ENCODE measurements at regions not wholly inside any gene's neighbourhood (a gene's known extent, or its start where the extent isn't known, plus 50 kb on each side); places are given as distances from the start of the nearest gene placed in this dataset.

GRCh38 chr16:66050991-66051390, 315.5 kb upstream of the CDH5 start (continued):
- TF ChIP-seq MAX (IDR thresholded peaks at IDR 0.05) (no peak), JUN (IDR thresholded peaks at IDR 0.05; ENCODE audit: low read depth, low read length) (no peak), SUZ12 (IDR thresholded peaks at IDR 0.05; ENCODE audit: low read length) (no peak), SIN3A (conservative IDR thresholded peaks at IDR 0.05 in 1 of 2, IDR thresholded peaks at IDR 0.05 in 1 of 2; ENCODE audit: low read depth in 1 of 2, low read length in 2 of 2) (no peak), SIRT6 (IDR thresholded peaks at IDR 0.05; ENCODE audit: low read length) (no peak), RNF2 (IDR thresholded peaks at IDR 0.05; ENCODE audit: borderline replicate concordance, low read depth, low read length, missing control alignments, poor library complexity, severe bottlenecking) (no peak), RBBP5 (IDR thresholded peaks at IDR 0.05; ENCODE audit: borderline replicate concordance, low read depth, low read length) (no peak)

All from H1 (cell line).